ENCODE measurements at regions not wholly inside any gene's neighbourhood (a gene's known extent, or its start where the extent isn't known, plus 50 kb on each side); places are given as distances from the start of the nearest gene placed in this dataset.
A peak's percentile ranks its signal among the peaks of the same experiment; 100 is the strongest.

- TF ChIP-seq, protein P1, sequence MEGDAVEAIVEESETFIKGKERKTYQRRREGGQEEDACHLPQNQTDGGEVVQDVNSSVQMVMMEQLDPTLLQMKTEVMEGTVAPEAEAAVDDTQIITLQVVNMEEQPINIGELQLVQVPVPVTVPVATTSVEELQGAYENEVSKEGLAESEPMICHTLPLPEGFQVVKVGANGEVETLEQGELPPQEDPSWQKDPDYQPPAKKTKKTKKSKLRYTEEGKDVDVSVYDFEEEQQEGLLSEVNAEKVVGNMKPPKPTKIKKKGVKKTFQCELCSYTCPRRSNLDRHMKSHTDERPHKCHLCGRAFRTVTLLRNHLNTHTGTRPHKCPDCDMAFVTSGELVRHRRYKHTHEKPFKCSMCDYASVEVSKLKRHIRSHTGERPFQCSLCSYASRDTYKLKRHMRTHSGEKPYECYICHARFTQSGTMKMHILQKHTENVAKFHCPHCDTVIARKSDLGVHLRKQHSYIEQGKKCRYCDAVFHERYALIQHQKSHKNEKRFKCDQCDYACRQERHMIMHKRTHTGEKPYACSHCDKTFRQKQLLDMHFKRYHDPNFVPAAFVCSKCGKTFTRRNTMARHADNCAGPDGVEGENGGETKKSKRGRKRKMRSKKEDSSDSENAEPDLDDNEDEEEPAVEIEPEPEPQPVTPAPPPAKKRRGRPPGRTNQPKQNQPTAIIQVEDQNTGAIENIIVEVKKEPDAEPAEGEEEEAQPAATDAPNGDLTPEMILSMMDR (IDR thresholded peaks at IDR 0.05; ENCODE audit: low read depth, low read length), result no peak
- DNase-seq (ENCODE audit: low read depth, low spot score), result no peak
- H3K4me3 ChIP-seq (ENCODE audit: low read depth, low read length), result no peak overlapping the region
- in situ Hi-C loops (cut with HindIII; ENCODE audit: low sequenced_read_pairs), result no loop called here
Measured at GRCh38 chr2:217163987-217164386, 304.1 kb upstream of the TNP1 start.

DNA sequence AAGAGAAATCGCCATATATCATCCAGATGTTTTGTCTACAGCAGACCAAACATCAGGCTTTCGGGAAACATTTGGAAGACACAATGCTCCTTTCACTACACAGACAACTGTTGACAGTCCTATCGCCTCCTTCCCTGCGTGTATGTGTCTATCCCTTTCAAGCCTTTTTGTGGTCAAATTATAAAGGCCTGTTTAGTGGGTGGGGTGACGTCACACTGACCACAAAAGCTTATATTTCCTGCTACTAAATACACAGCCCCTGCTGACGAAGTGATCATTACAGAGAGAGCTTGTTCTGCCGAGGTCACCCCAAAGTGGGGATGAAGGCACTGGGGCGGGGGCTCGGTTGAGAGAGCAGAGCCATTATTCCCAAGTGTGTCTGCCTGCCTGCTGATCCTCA, 302.7 kb upstream of the TNP1 start:
- H3K4me3 ChIP-seq (ENCODE audit: low read depth, low read length), result no peak overlapping the region
- TF ChIP-seq, protein P1 (IDR thresholded peaks at IDR 0.05; ENCODE audit: low read depth, low read length), result no peak
- peak; percentile 97 for DNase-seq (ENCODE audit: low read depth, low spot score)
- in situ Hi-C loops (cut with HindIII; ENCODE audit: low sequenced_read_pairs), result no loop called here

- TF ChIP-seq, protein P1 (IDR thresholded peaks at IDR 0.05; ENCODE audit: low read depth, low read length), result no peak
- H3K4me3 ChIP-seq (ENCODE audit: low read depth, low read length), result no peak overlapping the region
- DNase-seq (ENCODE audit: low read depth, low spot score), result no peak
- in situ Hi-C loops (cut with HindIII; ENCODE audit: low sequenced_read_pairs), result no loop called here
Measured at GRCh38 chr2:217160978-217161973, 301.4 kb upstream of the TNP1 start.

GRCh38 chr2:217160103-217160743, 300.4 kb upstream of the TNP1 start:
- TF ChIP-seq, protein P1 (IDR thresholded peaks at IDR 0.05; ENCODE audit: low read depth, low read length), result no peak
- no peak overlapping the region for H3K4me3 ChIP-seq (ENCODE audit: low read depth, low read length)
- peak; percentile 49 for DNase-seq (ENCODE audit: low read depth, low spot score)
- in situ Hi-C loops (cut with HindIII; ENCODE audit: low sequenced_read_pairs), result no loop called here

GRCh38 chr2:217158928-217159327, 299.1 kb upstream of the TNP1 start:
- H3K4me3 ChIP-seq (ENCODE audit: low read depth, low read length), result no peak overlapping the region
- no peak for DNase-seq (ENCODE audit: low read depth, low spot score)
- in situ Hi-C loops (cut with HindIII; ENCODE audit: low sequenced_read_pairs), result no loop called here
- TF ChIP-seq, protein P1 (IDR thresholded peaks at IDR 0.05; ENCODE audit: low read depth, low read length), result no peak

GRCh38 chr2:217157581-217157980, 297.7 kb upstream of the TNP1 start:
- TF ChIP-seq, protein P1 (IDR thresholded peaks at IDR 0.05; ENCODE audit: low read depth, low read length), result no peak
- no peak overlapping the region for H3K4me3 ChIP-seq (ENCODE audit: low read depth, low read length)
- no peak for DNase-seq (ENCODE audit: low read depth, low spot score)
- in situ Hi-C loops (cut with HindIII; ENCODE audit: low sequenced_read_pairs), result no loop called here

Measured in astrocyte of the spinal cord (primary cell).